ENCODE measurements at regions not wholly inside any gene's neighbourhood (a gene's known extent, or its start where the extent isn't known, plus 50 kb on each side); places are given as distances from the start of the nearest gene placed in this dataset.

DNA sequence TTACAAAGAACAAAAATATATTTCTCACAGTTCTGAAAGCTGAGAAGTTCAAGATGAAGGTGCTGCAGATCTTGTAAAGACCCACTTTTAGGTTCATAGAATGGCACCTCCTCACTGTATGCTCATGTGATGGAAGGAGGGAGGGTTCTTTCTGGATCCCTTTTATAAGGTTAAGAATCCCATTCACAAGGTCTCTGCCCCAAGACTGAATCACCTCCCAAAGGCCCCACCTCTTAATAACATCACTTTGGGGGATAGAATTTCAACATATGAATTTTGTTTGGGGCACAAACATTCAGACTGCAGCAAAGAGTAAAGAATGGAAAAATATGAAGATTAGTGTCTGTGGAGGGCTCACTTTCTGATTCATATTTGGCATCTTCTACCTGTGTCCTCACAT is 77.1 kb upstream of the PRR16 start:
- TF ChIP-seq ZXDB (tag by site-specific recombination; IDR thresholded peaks at IDR 0.05) (no peak), KLF7 (tag by site-specific recombination; IDR thresholded peaks at IDR 0.05; ENCODE audit: borderline replicate concordance) (no peak), ZNF561 (tag by site-specific recombination; IDR thresholded peaks at IDR 0.05; ENCODE audit: borderline replicate concordance) (no peak), ZNF768 (tag by site-specific recombination; IDR thresholded peaks at IDR 0.05) (no peak), ZNF510 (tag by site-specific recombination; IDR thresholded peaks at IDR 0.05; ENCODE audit: insufficient replicate concordance) (no peak)
- TF ChIP-seq, protein P1, sequence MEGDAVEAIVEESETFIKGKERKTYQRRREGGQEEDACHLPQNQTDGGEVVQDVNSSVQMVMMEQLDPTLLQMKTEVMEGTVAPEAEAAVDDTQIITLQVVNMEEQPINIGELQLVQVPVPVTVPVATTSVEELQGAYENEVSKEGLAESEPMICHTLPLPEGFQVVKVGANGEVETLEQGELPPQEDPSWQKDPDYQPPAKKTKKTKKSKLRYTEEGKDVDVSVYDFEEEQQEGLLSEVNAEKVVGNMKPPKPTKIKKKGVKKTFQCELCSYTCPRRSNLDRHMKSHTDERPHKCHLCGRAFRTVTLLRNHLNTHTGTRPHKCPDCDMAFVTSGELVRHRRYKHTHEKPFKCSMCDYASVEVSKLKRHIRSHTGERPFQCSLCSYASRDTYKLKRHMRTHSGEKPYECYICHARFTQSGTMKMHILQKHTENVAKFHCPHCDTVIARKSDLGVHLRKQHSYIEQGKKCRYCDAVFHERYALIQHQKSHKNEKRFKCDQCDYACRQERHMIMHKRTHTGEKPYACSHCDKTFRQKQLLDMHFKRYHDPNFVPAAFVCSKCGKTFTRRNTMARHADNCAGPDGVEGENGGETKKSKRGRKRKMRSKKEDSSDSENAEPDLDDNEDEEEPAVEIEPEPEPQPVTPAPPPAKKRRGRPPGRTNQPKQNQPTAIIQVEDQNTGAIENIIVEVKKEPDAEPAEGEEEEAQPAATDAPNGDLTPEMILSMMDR (tag by site-specific recombination; IDR thresholded peaks at IDR 0.05), result no peak
- TF ChIP-seq, protein P2, sequence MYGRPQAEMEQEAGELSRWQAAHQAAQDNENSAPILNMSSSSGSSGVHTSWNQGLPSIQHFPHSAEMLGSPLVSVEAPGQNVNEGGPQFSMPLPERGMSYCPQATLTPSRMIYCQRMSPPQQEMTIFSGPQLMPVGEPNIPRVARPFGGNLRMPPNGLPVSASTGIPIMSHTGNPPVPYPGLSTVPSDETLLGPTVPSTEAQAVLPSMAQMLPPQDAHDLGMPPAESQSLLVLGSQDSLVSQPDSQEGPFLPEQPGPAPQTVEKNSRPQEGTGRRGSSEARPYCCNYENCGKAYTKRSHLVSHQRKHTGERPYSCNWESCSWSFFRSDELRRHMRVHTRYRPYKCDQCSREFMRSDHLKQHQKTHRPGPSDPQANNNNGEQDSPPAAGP (tag by site-specific recombination; IDR thresholded peaks at IDR 0.05), result no peak
- TF ChIP-seq, protein P3, sequence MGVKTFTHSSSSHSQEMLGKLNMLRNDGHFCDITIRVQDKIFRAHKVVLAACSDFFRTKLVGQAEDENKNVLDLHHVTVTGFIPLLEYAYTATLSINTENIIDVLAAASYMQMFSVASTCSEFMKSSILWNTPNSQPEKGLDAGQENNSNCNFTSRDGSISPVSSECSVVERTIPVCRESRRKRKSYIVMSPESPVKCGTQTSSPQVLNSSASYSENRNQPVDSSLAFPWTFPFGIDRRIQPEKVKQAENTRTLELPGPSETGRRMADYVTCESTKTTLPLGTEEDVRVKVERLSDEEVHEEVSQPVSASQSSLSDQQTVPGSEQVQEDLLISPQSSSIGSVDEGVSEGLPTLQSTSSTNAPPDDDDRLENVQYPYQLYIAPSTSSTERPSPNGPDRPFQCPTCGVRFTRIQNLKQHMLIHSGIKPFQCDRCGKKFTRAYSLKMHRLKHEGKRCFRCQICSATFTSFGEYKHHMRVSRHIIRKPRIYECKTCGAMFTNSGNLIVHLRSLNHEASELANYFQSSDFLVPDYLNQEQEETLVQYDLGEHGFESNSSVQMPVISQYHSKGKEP (tag by site-specific recombination; IDR thresholded peaks at IDR 0.05), result no peak
- TF ChIP-seq, protein P4, sequence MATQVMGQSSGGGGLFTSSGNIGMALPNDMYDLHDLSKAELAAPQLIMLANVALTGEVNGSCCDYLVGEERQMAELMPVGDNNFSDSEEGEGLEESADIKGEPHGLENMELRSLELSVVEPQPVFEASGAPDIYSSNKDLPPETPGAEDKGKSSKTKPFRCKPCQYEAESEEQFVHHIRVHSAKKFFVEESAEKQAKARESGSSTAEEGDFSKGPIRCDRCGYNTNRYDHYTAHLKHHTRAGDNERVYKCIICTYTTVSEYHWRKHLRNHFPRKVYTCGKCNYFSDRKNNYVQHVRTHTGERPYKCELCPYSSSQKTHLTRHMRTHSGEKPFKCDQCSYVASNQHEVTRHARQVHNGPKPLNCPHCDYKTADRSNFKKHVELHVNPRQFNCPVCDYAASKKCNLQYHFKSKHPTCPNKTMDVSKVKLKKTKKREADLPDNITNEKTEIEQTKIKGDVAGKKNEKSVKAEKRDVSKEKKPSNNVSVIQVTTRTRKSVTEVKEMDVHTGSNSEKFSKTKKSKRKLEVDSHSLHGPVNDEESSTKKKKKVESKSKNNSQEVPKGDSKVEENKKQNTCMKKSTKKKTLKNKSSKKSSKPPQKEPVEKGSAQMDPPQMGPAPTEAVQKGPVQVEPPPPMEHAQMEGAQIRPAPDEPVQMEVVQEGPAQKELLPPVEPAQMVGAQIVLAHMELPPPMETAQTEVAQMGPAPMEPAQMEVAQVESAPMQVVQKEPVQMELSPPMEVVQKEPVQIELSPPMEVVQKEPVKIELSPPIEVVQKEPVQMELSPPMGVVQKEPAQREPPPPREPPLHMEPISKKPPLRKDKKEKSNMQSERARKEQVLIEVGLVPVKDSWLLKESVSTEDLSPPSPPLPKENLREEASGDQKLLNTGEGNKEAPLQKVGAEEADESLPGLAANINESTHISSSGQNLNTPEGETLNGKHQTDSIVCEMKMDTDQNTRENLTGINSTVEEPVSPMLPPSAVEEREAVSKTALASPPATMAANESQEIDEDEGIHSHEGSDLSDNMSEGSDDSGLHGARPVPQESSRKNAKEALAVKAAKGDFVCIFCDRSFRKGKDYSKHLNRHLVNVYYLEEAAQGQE (tag by site-specific recombination; IDR thresholded peaks at IDR 0.05), result no peak
- TF ChIP-seq, protein P5, sequence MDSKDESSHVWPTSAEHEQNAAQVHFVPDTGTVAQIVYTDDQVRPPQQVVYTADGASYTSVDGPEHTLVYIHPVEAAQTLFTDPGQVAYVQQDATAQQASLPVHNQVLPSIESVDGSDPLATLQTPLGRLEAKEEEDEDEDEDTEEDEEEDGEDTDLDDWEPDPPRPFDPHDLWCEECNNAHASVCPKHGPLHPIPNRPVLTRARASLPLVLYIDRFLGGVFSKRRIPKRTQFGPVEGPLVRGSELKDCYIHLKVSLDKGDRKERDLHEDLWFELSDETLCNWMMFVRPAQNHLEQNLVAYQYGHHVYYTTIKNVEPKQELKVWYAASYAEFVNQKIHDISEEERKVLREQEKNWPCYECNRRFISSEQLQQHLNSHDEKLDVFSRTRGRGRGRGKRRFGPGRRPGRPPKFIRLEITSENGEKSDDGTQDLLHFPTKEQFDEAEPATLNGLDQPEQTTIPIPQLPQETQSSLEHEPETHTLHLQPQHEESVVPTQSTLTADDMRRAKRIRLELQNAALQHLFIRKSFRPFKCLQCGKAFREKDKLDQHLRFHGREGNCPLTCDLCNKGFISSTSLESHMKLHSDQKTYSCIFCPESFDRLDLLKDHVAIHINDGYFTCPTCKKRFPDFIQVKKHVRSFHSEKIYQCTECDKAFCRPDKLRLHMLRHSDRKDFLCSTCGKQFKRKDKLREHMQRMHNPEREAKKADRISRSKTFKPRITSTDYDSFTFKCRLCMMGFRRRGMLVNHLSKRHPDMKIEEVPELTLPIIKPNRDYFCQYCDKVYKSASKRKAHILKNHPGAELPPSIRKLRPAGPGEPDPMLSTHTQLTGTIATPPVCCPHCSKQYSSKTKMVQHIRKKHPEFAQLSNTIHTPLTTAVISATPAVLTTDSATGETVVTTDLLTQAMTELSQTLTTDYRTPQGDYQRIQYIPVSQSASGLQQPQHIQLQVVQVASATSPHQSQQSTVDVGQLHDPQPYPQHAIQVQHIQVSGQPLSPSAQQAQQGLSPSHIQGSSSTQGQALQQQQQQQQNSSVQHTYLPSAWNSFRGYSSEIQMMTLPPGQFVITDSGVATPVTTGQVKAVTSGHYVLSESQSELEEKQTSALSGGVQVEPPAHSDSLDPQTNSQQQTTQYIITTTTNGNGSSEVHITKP (tag by site-specific recombination; IDR thresholded peaks at IDR 0.05), result no peak
- TF ChIP-seq, protein P6, sequence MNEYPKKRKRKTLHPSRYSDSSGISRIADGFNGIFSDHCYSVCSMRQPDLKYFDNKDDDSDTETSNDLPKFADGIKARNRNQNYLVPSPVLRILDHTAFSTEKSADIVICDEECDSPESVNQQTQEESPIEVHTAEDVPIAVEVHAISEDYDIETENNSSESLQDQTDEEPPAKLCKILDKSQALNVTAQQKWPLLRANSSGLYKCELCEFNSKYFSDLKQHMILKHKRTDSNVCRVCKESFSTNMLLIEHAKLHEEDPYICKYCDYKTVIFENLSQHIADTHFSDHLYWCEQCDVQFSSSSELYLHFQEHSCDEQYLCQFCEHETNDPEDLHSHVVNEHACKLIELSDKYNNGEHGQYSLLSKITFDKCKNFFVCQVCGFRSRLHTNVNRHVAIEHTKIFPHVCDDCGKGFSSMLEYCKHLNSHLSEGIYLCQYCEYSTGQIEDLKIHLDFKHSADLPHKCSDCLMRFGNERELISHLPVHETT (tag by site-specific recombination; IDR thresholded peaks at IDR 0.05), result no peak

Measured in HEK293 (cell line).